ENCODE measurements at regions not wholly inside any gene's neighbourhood (a gene's known extent, or its start where the extent isn't known, plus 50 kb on each side); places are given as distances from the start of the nearest gene placed in this dataset.
A peak's percentile ranks its signal among the peaks of the same experiment; 100 is the strongest.
"Not testable (repeated sequence)": the region's sequence is repeated elsewhere in the genome, so short reads cannot be mapped to it uniquely, and the experiment has no call there.

- H3K4me3 Mint-ChIP-seq, result no peak overlapping the region
- H3K36me3 Mint-ChIP-seq, result peaks cover 0 to 1% (median 0%) of the 10 kb centered on the region in 3 donors
- H3K9me3 ChIP-seq (ENCODE audit: low read length), result no peaks in the 10 kb centered on the region
- no peak overlapping the region for H3K4me3 ChIP-seq (ENCODE audit: low read length)
- no peak overlapping the region for H3K27ac ChIP-seq (ENCODE audit: low read depth, low read length)
- no peaks in the 10 kb centered on the region for H3K36me3 ChIP-seq (ENCODE audit: insufficient read depth, low read length)
- no peak overlapping the region for H3K27ac Mint-ChIP-seq
- no peak for DNase-seq
- no peaks in the 10 kb centered on the region for H3K27me3 ChIP-seq (ENCODE audit: insufficient read depth, low read length, poor library complexity, severe bottlenecking)
- H3K27me3 Mint-ChIP-seq, result peaks cover 4 to 17% of the 10 kb centered on the region in 2 donors
- H3K4me1 Mint-ChIP-seq, result no peaks in the 10 kb centered on the region
- H3K9me3 Mint-ChIP-seq, result peaks cover 0 to 2% (median 0%) of the 10 kb centered on the region in 5 donors
- H3K4me1 ChIP-seq (ENCODE audit: insufficient read depth, low read length), result no peaks in the 10 kb centered on the region
- POLR2A ChIA-PET, result no interaction called here
- CTCF ChIA-PET, result no interaction called here
These were observed 444.3 kb upstream of the PIK3R1 start for GRCh38 chr5:67771221-67771620.

GRCh38 chr5:67770431-67771025, 445.0 kb upstream of the PIK3R1 start:
- H3K9me3 Mint-ChIP-seq, result peaks cover 0 to 2% (median 0%) of the 10 kb centered on the region in 5 donors
- H3K27ac Mint-ChIP-seq, result no peak overlapping the region
- Histone ChIP-seq H3K4me3 (ENCODE audit: low read length) (no peak overlapping the region), H3K27ac (ENCODE audit: low read depth, low read length) (no peak overlapping the region), H3K4me1 (ENCODE audit: insufficient read depth, low read length) (no peaks in the 10 kb centered on the region), H3K27me3 (ENCODE audit: insufficient read depth, low read length, poor library complexity, severe bottlenecking) (no peaks in the 10 kb centered on the region), H3K9me3 (ENCODE audit: low read length) (no peaks in the 10 kb centered on the region), H3K36me3 (ENCODE audit: insufficient read depth, low read length) (no peaks in the 10 kb centered on the region)
- POLR2A ChIA-PET, result no interaction called here
- CTCF ChIA-PET, result no interaction called here
- no peaks in the 10 kb centered on the region for H3K4me1 Mint-ChIP-seq
- H3K36me3 Mint-ChIP-seq, result peaks cover 0 to 1% (median 0%) of the 10 kb centered on the region in 3 donors
- no peak overlapping the region for H3K4me3 Mint-ChIP-seq
- peaks cover 4 to 13% of the 10 kb centered on the region in 2 donors for H3K27me3 Mint-ChIP-seq
- no peak for DNase-seq

- Histone ChIP-seq H3K4me1 (ENCODE audit: insufficient read depth, low read length) (no peaks in the 10 kb centered on the region), H3K36me3 (ENCODE audit: insufficient read depth, low read length) (no peaks in the 10 kb centered on the region), H3K27me3 (ENCODE audit: insufficient read depth, low read length, poor library complexity, severe bottlenecking) (no peaks in the 10 kb centered on the region), H3K4me3 (ENCODE audit: low read length) (no peak overlapping the region), H3K27ac (ENCODE audit: low read depth, low read length) (no peak overlapping the region), H3K9me3 (ENCODE audit: low read length) (no peaks in the 10 kb centered on the region)
- no peaks in the 10 kb centered on the region for H3K4me1 Mint-ChIP-seq
- no peak overlapping the region for H3K4me3 Mint-ChIP-seq
- peaks cover 4 to 5% of the 10 kb centered on the region in 2 donors for H3K27me3 Mint-ChIP-seq
- ChIA-PET CTCF (no interaction called here), POLR2A (no interaction called here)
- H3K36me3 Mint-ChIP-seq, result peaks cover 0 to 3% (median 1%) of the 10 kb centered on the region in 3 donors
- no peak overlapping the region for H3K27ac Mint-ChIP-seq
- peaks cover 0 to 10% (median 7%) of the 10 kb centered on the region in 5 donors for H3K9me3 Mint-ChIP-seq
- no peak for DNase-seq
These were observed 449.9 kb upstream of the PIK3R1 start for GRCh38 chr5:67765697-67766096.

- H3K27ac Mint-ChIP-seq; H3K4me1 ChIP-seq (ENCODE audit: insufficient read depth, low read length); H3K4me3 ChIP-seq (ENCODE audit: low read length); H3K9me3 ChIP-seq (ENCODE audit: low read length); CTCF ChIA-PET; H3K27ac ChIP-seq (ENCODE audit: low read depth, low read length); H3K4me3 Mint-ChIP-seq; DNase-seq; H3K4me1 Mint-ChIP-seq; POLR2A ChIA-PET; H3K36me3 ChIP-seq (ENCODE audit: insufficient read depth, low read length); H3K27me3 ChIP-seq (ENCODE audit: insufficient read depth, low read length, poor library complexity, severe bottlenecking): not testable (repeated sequence)
- peaks cover 11 to 33% (median 14%) of the 10 kb centered on the region in 5 donors for H3K9me3 Mint-ChIP-seq
- peaks cover 0 to 12% (median 0%) of the 10 kb centered on the region in 3 donors for H3K36me3 Mint-ChIP-seq
- H3K27me3 Mint-ChIP-seq, result peaks cover 0 to 14% of the 10 kb centered on the region in 2 donors
These were observed 457.8 kb upstream of the PIK3R1 start for GRCh38 chr5:67757771-67758170.

GRCh38 chr5:67752357-67752708, 463.2 kb upstream of the PIK3R1 start:
- Histone ChIP-seq H3K4me1 (ENCODE audit: insufficient read depth, low read length) (no peaks in the 10 kb centered on the region), H3K36me3 (ENCODE audit: insufficient read depth, low read length) (no peaks in the 10 kb centered on the region), H3K27me3 (ENCODE audit: insufficient read depth, low read length, poor library complexity, severe bottlenecking) (no peaks in the 10 kb centered on the region), H3K9me3 (ENCODE audit: low read length) (no peaks in the 10 kb centered on the region), H3K27ac (ENCODE audit: low read depth, low read length) (no peak overlapping the region), H3K4me3 (ENCODE audit: low read length) (no peak overlapping the region)
- ChIA-PET CTCF (no interaction called here), POLR2A (no interaction called here)
- H3K36me3 Mint-ChIP-seq, result peaks cover 0 to 24% (median under 1%) of the 10 kb centered on the region in 3 donors
- H3K4me1 Mint-ChIP-seq, result no peaks in the 10 kb centered on the region
- peaks cover 0 to 27% of the 10 kb centered on the region in 2 donors for H3K27me3 Mint-ChIP-seq
- no peak overlapping the region for H3K27ac Mint-ChIP-seq
- no peak overlapping the region for H3K4me3 Mint-ChIP-seq
- DNase-seq, result no peak
- peaks cover 10 to 24% (median 15%) of the 10 kb centered on the region in 5 donors for H3K9me3 Mint-ChIP-seq

GRCh38 chr5:67748165-67748690, 467.3 kb upstream of the PIK3R1 start:
- peaks cover 0 to 37% (median 5%) of the 10 kb centered on the region in 3 donors for H3K36me3 Mint-ChIP-seq
- H3K4me1 Mint-ChIP-seq, result no peaks in the 10 kb centered on the region
- H3K4me3 Mint-ChIP-seq, result no peak overlapping the region
- Histone ChIP-seq H3K4me1 (ENCODE audit: insufficient read depth, low read length) (no peaks in the 10 kb centered on the region), H3K27me3 (ENCODE audit: insufficient read depth, low read length, poor library complexity, severe bottlenecking) (no peaks in the 10 kb centered on the region), H3K4me3 (ENCODE audit: low read length) (no peak overlapping the region), H3K9me3 (ENCODE audit: low read length) (no peaks in the 10 kb centered on the region), H3K36me3 (ENCODE audit: insufficient read depth, low read length) (no peaks in the 10 kb centered on the region), H3K27ac (ENCODE audit: low read depth, low read length) (no peak overlapping the region)
- ChIA-PET POLR2A (no interaction called here), CTCF (no interaction called here)
- peaks cover 15 to 31% (median 24%) of the 10 kb centered on the region in 5 donors for H3K9me3 Mint-ChIP-seq
- H3K27me3 Mint-ChIP-seq, result peaks cover 3 to 12% of the 10 kb centered on the region in 2 donors
- no peak for DNase-seq
- no peak overlapping the region for H3K27ac Mint-ChIP-seq

- Histone ChIP-seq H3K4me1 (ENCODE audit: insufficient read depth, low read length) (no peaks in the 10 kb centered on the region), H3K9me3 (ENCODE audit: low read length) (no peaks in the 10 kb centered on the region), H3K27me3 (ENCODE audit: insufficient read depth, low read length, poor library complexity, severe bottlenecking) (no peaks in the 10 kb centered on the region), H3K27ac (ENCODE audit: low read depth, low read length) (no peak overlapping the region), H3K4me3 (ENCODE audit: low read length) (no peak overlapping the region), H3K36me3 (ENCODE audit: insufficient read depth, low read length) (no peaks in the 10 kb centered on the region)
- CTCF ChIA-PET, result interaction anchor here (0.6 kb wide), 1 partner anchor 763 kb away, joined by 3 read pairs; no protein-coding TSS in a partner anchor
- H3K4me1 Mint-ChIP-seq, result no peaks in the 10 kb centered on the region
- no peak for DNase-seq
- POLR2A ChIA-PET, result no interaction called here
- H3K27ac Mint-ChIP-seq, result peak overlapping the region in 1 of 8 donors; percentile 3
- peaks cover 0 to 31% (median 5%) of the 10 kb centered on the region in 3 donors for H3K36me3 Mint-ChIP-seq
- peaks cover 9 to 24% (median 18%) of the 10 kb centered on the region in 5 donors for H3K9me3 Mint-ChIP-seq
- no peak overlapping the region for H3K4me3 Mint-ChIP-seq
- peaks cover 3 to 12% of the 10 kb centered on the region in 2 donors for H3K27me3 Mint-ChIP-seq
These were observed 468.5 kb upstream of the PIK3R1 start for GRCh38 chr5:67747096-67747495.

GRCh38 chr5:67746608-67747007, 468.9 kb upstream of the PIK3R1 start:
- H3K27me3 ChIP-seq (ENCODE audit: insufficient read depth, low read length, poor library complexity, severe bottlenecking); CTCF ChIA-PET; H3K4me3 ChIP-seq (ENCODE audit: low read length); H3K4me3 Mint-ChIP-seq; H3K36me3 ChIP-seq (ENCODE audit: insufficient read depth, low read length); DNase-seq; H3K27ac Mint-ChIP-seq; POLR2A ChIA-PET; H3K4me1 Mint-ChIP-seq; H3K4me1 ChIP-seq (ENCODE audit: insufficient read depth, low read length); H3K27ac ChIP-seq (ENCODE audit: low read depth, low read length); H3K9me3 ChIP-seq (ENCODE audit: low read length): not testable (repeated sequence)
- H3K9me3 Mint-ChIP-seq, result peaks cover 9 to 24% (median 18%) of the 10 kb centered on the region in 5 donors
- H3K27me3 Mint-ChIP-seq, result peaks cover 3 to 12% of the 10 kb centered on the region in 2 donors
- H3K36me3 Mint-ChIP-seq, result peaks cover 0 to 31% (median 5%) of the 10 kb centered on the region in 3 donors

All from CD8-positive, alpha-beta memory T cell (primary cell).